GM04503 (cell line): ENCODE measurements at regions not wholly inside any gene's neighbourhood (a gene's known extent, or its start where the extent isn't known, plus 50 kb on each side); places are given as distances from the start of the nearest gene placed in this dataset.

Experiments
- DNase-seq: peaks from one replicate; pipeline ENCODE4 v3.0.0-alpha.2; 2012; ENCODE audit warnings: low read depth

DNA sequence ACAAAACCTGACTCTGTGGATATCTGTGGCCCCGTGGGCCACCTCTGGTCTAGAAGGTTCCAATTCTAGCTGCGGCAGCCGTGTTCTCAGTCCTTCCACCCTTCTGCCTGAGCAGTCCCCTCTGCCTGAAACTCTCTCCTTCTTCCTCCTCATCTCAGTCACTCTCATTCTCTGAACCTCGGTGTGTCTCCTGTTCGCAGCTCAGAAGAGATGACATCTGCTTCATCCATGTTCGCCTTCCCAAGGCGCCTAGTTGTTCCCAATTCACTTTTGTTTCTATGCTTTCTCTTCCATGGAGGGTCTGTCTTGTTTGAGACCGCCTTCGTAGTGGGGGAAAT is 95.5 kb downstream of the CEBPB start:
- no peak for DNase-seq

DNA sequence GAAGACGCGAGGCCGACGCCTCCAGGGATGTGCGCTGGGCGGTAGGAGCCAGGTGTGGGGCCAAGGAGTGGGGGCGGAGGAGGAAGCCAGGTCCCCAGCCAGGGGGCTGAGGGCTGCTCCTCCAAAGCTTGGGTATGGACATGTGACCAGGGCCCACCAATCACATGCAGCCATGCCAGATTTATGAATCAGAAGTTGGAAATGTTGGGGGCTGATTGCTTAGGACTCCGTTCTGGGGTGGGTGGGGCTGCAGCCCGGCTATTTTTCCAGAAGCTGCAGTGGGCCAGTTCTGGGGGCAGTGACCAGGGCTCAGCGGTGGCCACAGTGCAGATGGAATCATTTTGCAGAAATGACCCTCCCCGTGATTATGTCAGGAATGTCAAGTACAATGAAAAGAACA is 96.0 kb downstream of the CEBPB start:
- peak; percentile 80 for DNase-seq

GRCh38 chr20:50287512-50287911 is 96.9 kb downstream of the CEBPB start:
- DNase-seq: no peak

DNA sequence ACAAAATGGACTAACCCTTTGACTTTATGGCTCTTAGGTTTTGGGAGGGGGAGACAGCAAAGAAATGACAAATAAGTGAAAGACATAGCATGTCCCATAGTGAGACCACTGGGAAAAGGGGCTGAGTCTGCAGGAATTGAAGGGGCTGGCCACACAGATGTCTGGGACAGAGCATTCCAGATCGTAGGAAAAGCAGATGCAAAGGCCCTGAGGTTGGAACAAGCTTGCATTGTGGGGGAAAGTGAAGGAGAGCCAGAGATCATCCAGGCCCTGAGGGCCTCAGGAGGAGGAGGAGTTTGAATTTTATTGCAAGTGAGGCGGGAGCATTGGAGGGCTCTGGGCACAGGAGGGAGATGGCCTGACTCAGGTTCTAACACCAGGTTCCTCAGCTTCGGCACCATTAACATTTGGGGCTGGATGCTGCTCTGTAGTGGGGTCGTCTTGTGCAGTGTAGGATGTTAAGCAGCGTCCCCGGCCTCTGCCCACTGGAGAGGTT is 97.5 kb downstream of the CEBPB start:
- DNase-seq: no peak

DNA sequence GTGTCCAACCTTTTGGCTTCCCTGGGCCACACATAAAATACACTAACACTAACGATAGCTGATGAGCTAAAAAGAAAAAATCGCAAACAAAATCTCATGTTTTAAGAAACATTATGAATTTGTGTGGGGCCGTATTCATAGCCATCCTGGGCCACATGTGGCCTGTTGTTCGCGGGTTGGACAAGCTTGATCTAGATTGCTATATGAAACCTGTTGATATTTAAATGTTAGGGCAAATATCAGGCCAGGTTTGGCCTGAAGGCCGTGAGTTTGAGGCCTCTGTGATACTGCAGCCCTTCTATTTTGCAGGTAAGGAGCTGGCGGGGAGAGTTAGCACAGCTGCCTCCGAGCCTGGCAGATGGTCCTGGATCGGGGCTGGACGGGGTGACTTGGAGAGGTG is 99.0 kb downstream of the CEBPB start:
- DNase-seq: no peak

DNA sequence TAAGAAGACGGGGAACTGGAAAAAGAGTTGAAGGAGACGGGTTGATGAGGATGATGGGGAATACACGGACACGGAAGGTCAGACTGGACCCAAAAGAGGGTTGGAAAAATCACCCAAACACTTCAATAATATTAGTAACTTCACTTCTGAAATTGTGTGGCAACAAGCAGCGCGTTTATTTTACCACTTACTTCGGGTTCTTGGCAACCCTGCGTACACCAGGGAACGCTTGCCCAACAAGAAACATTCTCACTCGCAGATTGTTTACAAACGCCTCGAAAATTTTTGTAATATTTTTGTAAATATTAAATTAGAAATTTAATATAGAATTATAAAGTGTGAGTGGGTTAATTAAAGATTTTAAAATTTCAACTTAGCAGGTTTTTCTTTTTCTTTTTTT is 99.5 kb downstream of the CEBPB start:
- DNase-seq: no peak

- DNase-seq: no peak
These were observed 100.2 kb downstream of the CEBPB start for GRCh38 chr20:50290808-50291207.

- no peak for DNase-seq
These were observed 100.8 kb downstream of the CEBPB start for GRCh38 chr20:50291254-50292078.

GRCh38 chr20:50292079-50292590 is 101.5 kb downstream of the CEBPB start:
- no peak for DNase-seq

DNA sequence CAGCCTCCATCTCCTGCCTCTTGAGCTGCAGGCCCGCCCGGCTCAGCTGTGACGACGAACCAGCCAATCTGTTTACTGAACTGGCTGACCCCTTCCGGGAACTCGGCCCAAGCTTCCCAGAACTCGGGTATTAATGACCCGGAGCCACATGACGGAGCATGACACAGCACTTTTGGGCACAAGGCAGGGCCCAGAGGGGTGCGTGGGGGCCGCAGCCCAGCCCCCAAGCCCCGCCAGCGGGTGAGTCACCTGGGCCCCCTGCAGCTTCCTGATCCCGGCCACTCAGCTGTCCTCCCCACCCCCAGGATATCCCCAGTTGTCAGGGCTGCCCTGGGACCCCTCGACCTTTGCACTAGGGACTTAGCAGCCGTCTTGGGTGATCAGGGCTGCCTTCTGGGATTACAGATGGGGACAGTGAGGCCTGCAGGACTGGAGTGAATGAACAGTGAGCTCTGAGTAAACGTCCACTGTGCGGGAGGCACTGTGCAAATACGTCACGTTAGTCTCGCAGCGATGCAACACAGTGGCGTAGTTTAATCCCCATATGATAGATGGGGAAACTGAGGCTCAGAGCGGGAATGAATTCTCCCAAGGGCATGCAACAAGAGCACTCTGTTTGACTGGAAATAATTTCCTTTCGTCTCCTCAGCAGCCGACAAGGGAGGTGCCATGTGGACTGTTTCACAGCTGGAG is 102.1 kb downstream of the CEBPB start:
- DNase-seq: peak; percentile 89

DNA sequence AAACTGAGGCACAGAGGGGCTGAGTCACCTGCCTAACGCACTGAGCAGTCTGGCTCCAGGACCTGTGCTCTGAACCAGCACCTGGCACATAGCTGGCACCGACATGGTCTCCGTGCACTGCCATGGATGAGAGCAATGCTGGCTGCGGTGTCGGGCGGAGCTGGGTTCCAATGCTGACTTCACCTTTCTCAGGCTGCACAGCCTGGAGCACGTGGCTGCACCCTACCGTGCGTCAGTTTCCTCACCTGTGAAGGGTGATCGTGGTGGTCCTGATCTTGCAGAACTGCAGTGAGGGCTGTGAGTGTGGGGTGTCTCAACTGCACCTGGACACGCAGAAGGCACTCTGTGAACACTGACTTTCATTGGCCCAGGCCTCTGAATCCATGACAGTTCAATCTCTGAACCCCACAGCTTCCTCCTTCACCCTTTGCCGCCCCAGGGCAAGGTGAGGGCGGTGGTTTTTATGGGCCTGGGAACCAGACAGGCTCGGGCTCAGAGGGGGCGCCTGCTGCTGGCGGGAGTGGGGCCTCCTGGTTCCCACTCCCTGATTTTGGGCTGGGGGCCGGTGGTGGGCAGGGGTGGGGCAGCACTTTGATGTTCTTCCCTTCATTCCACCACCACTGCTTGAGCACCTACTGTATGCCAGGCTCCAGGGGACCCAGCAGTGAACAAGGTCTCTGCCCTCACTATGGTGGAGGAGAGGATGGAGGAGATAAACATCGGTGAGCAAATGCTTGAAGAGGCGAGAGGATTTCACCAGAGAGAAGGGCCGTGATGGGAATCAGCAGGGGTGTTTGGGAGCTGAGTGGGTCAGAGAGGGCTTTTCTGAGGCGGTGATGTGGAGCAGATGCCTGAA is 102.9 kb downstream of the CEBPB start:
- no peak for DNase-seq

DNA sequence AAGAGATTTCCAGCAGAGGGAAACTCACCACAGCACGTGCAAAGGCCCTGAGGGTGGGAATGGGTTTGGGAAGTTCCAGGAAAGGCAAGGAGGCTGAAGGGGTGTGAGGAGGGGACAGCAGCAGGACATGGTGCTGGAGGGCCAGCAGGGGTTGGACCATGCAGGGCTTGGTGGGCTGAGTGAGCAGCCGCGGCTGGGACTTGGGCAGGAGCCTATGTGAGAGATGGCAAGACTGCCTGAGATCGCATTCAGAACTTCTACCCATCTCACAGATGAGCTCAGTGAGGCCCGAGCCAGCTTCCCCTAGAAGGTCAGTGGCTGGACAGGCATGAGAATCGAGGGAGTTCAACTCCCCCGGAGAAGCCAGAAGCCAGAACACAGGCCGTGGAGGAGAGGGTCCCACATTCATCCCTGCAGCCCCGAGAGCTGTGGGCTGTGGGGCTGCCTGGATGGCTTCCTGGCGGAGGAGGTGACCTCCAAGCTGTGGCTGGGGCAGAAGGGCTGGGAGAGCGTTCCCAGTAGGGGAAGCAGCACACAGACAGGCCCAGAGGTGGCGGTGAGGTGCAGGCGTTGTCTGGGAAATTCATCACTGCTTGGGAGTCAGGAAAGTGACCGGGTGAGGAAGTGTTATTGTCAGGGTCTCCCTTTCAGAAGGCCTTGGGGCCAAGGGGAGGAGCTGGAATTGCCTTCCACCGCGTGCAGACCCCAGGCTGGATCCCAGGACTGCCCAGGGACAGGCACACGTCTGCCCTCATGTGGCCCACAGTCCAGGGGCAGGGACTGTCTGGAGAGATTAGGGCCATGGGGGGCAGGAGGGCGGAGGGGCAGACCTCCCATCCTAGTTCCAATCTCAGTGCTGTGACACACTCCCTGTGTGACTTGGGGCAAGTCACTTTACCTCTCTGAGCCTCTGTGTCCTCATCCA is 103.8 kb downstream of the CEBPB start:
- no peak for DNase-seq

DNA sequence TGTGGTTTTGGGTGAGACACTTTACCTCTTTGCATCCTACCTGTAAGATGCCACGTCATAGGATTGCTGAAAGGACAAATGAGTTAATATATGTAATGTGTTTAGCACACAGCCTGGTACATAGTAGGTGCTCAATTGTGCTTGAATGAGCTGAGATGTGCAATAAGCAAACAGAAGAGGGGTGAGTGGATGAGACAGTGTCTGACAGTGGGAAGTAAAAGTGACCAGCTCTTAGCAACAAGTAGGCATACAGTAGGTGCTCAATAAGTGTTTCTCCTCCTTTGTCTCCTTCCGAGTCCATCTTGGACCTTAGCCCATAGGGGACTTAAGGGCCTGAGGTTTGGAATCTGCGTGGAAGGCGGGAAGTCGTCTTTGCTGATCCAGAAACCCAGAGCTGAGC is 104.7 kb downstream of the CEBPB start:
- DNase-seq: no peak

DNA sequence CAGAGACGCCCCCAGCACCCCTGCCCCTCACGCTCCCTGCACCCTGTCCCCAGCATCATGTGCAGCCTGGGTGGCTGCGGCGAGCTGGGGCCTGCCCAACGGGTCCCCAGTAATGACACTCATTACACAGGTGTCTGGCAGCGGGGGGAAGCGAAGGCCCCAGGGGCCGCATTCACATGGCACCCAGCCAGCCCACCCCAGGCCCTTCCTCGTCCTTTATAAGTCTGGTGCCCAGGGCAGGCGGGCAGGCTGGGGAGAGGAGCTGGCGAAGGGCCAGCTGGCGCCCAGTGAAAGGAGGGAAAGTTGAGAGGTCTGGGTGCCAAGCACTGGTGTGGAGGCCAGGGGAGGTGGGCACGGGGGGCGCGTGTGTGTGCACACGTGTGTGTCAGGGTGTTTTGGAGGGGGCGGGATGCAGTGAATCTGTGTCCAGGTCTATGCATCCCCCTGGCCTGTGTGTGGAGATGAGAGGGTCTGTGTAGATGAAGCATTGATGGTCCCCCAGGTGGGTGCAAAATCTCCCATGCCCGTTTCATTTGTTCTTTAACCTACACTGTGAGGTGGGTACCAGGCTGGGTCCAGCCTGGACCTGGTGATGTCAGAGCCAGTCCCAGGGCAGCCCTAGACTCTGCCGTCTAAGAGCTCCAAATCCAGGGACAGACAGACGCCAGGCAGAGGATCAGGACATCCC is 105.3 kb downstream of the CEBPB start:
- DNase-seq: no peak

DNA sequence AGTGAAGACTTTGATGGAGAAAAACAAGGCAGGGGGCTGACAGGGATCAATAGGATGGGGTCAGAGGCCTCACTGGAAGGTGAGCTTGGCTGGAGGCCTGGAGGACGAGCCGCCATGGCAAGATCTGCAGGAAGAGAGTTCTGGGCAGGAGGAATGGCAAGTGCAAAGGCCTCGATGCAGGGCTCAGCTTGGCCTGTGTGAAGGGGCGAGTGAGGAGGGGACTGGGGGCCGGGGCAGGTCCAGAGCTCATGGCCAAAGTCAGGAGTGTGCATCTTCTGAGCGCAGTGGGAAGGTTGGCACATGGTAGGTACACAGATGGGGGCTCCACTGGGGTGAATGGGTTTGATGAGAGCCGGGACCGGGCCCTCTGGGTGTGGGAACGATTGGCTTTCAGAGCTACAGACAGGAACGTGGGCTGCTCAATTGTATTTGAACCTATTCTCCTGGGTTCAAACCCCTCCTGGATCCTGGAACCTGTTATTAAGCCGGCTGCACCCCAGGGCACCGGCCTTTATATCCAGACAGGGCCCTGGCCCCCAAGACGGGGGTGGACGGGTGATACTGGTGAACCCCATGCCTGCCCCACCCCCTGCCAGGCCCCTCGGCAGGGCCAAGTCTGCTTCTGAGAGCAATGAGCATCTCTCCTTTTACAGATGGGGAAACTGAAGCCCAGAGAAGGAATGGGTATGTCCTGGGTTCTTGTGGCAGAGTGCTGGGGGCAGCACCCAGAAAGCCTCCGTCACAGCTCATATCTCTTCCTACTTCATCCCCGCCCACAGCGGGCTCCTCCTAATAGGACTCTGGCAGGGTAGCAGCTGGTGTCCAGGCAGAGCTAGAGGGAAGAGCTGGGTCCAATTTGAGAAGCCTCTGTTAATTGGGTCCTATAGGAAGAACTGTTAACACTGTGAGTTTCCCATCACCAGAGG is 106.1 kb downstream of the CEBPB start:
- DNase-seq: no peak

- DNase-seq: no peak
These were observed 107.1 kb downstream of the CEBPB start for GRCh38 chr20:50297498-50298376.

GRCh38 chr20:50298554-50299324 is 108.1 kb downstream of the CEBPB start:
- no peak for DNase-seq

DNA sequence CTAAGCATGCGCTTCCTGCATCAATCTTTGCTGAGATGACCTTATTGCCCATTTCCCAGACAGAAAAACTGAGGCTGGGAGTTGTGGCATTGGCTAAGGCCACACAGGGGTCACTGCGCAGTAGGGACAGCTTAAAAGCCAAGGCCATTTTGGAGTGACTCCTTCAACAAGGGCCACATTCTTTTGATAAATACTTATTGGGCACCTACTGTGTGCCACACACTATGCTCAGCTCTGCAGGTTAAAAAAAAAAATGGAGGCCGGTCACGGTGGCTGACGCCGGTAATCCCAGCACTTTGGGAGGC is 108.6 kb downstream of the CEBPB start:
- DNase-seq: no peak
